ENCODE measurements at regions not wholly inside any gene's neighbourhood (a gene's known extent, or its start where the extent isn't known, plus 50 kb on each side); places are given as distances from the start of the nearest gene placed in this dataset.

DNA sequence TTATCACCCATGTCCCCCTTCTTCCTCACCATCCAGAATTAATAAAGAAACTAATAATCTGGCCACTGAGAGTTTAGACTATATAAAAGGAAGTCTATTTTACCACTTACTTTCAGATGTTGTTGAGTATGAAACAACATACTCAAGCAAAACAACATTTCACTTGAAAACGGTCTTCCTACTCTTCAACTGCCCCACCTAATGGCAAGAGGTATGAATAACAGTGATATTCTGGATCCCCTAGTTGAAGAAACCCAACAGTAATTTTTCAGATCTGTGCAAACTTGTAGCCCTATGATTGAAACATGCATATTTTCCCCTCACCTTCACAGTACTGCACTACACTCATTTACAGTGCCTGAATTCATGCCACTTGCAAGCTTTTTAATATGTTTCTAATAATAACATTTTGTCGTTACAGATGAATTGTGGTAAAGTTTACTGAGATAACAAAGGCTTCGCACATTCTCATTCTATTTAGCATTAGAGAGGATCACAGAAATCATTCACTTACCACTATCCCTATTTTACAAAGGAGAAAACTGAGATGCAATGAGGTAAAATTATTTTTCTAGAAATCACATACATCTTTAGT is 267.9 kb upstream of the PDE4D start:
- intact Hi-C loops (cut with DNase I; ENCODE audit: low total_unique reads): no loop called here
- WGBS, 2 donors: 63 to 69% methylated on average over 3 of the region's 3 CpGs
- no peak overlapping the region for H3K4me3 ChIP-seq (ENCODE audit: low read depth, poor library complexity, severe bottlenecking)
- DNase-seq (ENCODE audit: low spot score in 2 of 2): no peak
- TF ChIP-seq, protein P1, sequence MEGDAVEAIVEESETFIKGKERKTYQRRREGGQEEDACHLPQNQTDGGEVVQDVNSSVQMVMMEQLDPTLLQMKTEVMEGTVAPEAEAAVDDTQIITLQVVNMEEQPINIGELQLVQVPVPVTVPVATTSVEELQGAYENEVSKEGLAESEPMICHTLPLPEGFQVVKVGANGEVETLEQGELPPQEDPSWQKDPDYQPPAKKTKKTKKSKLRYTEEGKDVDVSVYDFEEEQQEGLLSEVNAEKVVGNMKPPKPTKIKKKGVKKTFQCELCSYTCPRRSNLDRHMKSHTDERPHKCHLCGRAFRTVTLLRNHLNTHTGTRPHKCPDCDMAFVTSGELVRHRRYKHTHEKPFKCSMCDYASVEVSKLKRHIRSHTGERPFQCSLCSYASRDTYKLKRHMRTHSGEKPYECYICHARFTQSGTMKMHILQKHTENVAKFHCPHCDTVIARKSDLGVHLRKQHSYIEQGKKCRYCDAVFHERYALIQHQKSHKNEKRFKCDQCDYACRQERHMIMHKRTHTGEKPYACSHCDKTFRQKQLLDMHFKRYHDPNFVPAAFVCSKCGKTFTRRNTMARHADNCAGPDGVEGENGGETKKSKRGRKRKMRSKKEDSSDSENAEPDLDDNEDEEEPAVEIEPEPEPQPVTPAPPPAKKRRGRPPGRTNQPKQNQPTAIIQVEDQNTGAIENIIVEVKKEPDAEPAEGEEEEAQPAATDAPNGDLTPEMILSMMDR (IDR thresholded peaks at IDR 0.05): no peak
- TF ChIP-seq POLR2A (IDR thresholded peaks at IDR 0.05): no peak

DNA sequence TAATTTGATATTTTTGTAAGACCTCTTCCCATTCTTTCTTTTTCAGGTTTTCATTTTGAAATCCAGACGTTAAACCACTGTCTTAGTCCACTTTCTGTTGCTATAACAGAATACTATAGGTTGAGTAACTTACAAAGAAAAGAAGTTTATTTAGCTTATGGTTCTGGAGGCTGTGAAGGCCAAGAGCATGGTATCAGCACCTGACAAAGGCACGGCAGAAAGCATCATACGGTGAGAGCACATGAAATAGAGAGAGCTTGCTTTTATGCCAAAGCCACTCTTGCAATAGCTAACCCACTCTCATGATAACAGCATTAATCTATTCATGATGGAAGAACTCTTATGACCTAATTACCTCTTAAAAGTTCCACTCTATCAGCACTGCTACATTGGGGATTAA is 255.6 kb upstream of the PDE4D start:
- WGBS, 2 donors: 59 to 94% methylated on average over 3 of the region's 3 CpGs
- no peak overlapping the region for H3K4me3 ChIP-seq (ENCODE audit: low read depth, poor library complexity, severe bottlenecking)
- no peak for DNase-seq (ENCODE audit: low spot score in 2 of 2)
- intact Hi-C loops (cut with DNase I; ENCODE audit: low total_unique reads): no loop called here
- TF ChIP-seq POLR2A (IDR thresholded peaks at IDR 0.05): no peak
- TF ChIP-seq, protein P1 (IDR thresholded peaks at IDR 0.05): no peak

DNA sequence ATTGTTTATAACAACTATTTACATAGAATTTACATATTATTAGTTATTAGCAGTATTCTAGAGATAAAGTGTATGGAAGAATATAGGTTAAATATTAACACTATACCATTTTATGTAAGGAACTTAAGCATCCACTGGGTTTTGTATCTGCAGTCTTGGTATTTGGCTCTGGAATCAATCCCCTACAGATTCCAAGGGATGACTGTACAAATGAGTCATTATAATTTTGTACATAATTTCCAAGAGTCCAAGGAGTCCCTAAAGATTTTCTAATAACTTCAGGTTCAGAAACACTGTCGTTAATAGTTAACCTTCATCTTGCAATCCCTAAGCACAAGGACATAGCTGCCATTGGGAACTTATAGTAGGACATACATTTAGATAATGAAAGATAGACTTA is 254.8 kb upstream of the PDE4D start:
- TF ChIP-seq, protein P1 (IDR thresholded peaks at IDR 0.05): no peak
- TF ChIP-seq POLR2A (IDR thresholded peaks at IDR 0.05): no peak
- intact Hi-C loops (cut with DNase I; ENCODE audit: low total_unique reads): no loop called here
- no peak overlapping the region for H3K4me3 ChIP-seq (ENCODE audit: low read depth, poor library complexity, severe bottlenecking)
- WGBS, 2 donors: 69 to 80% methylated on average over 1 of the region's 1 CpG
- no peak for DNase-seq (ENCODE audit: low spot score in 2 of 2)

DNA sequence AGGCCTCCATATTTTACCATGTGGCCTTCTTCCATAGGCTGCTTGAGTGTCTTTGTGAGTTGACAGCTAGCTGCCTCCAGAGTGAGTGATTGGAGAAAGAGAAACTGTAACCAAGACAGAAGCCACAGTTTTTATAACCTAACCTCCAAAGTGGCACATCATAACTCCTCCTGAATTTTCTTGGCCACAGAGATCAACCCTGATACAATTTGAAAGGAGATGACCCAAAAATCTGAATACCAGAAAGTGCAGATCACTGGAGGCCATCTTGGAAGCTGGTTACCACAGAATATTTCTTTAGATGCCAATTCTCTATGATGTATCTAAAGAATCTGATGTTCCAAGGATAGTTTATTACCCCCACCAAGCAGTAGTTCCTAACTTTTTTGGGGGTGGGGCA is 254.3 kb upstream of the PDE4D start:
- TF ChIP-seq, protein P1 (IDR thresholded peaks at IDR 0.05): no peak
- intact Hi-C loops (cut with DNase I; ENCODE audit: low total_unique reads): no loop called here
- H3K4me3 ChIP-seq (ENCODE audit: low read depth, poor library complexity, severe bottlenecking): no peak overlapping the region
- DNase-seq (ENCODE audit: low spot score in 2 of 2): no peak

DNA sequence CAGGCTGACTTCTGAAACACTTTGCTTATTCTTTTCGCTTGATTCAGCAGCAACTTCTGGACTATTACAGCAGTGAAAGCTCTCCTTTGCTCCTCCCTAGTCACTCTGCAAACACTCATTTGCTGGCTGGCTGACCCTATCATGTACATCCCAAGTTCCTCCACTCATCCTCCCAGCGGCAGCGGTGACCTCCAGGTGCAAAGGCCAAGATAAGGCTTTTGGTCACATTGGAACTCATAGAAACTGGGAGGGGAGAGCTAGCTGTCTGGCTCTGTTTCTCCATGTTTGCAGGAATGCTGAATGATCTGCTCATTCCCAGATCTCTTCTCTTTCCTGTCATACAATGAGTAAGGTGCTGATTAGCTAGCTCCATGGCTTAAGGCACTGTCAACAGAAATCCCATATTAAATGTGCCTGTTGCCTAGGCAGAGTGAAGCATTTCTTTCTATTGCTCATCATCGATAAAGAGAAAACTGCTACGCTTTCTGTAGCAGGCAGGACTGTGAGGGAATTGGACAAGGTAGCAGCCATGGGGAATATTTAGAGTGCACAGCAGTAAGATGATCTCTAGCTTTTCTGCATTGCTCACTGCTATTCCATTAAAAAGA is 250.5 kb upstream of the PDE4D start:
- intact Hi-C loops (cut with DNase I; ENCODE audit: low total_unique reads): no loop called here
- no peak for TF ChIP-seq POLR2A (IDR thresholded peaks at IDR 0.05)
- TF ChIP-seq, protein P1 (IDR thresholded peaks at IDR 0.05): no peak
- H3K4me3 ChIP-seq (ENCODE audit: low read depth, poor library complexity, severe bottlenecking): no peak overlapping the region
- 88 to 91% methylated on average over 5 of the region's 5 CpGs for WGBS, 2 donors
- no peak for DNase-seq (ENCODE audit: low spot score in 2 of 2)

DNA sequence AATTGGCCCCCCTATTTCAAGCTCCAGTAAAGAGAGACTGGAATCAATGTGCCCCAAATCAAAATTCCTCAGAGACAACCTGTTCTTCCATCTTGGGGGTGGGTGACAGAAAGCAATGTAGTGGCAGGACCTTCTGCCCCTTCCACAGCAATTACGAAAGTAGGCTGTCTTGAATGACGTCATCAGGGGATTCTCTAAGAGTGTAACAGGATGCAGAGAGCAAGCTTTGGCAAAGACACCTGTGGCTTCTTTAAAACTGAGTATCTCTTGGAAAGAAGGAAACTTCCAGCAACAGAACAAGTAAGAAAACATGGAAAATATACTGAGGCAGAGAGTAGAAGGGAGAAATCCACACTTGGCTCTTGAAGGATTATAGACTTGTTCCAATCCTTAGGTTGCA is 247.6 kb upstream of the PDE4D start:
- WGBS, 2 donors: 67 to 75% methylated on average over 2 of the region's 2 CpGs
- no peak for DNase-seq (ENCODE audit: low spot score in 2 of 2)
- H3K4me3 ChIP-seq (ENCODE audit: low read depth, poor library complexity, severe bottlenecking): no peak overlapping the region
- intact Hi-C loops (cut with DNase I; ENCODE audit: low total_unique reads): no loop called here
- TF ChIP-seq, protein P1 (IDR thresholded peaks at IDR 0.05): no peak
- TF ChIP-seq POLR2A (IDR thresholded peaks at IDR 0.05): no peak
